Gastrocnemius medialis (tissue), 4 donors: ENCODE measurements at regions not wholly inside any gene's neighbourhood (a gene's known extent, or its start where the extent isn't known, plus 50 kb on each side); places are given as distances from the start of the nearest gene placed in this dataset.

Source experiments
- ATAC-seq, 2 donors: fragments of 150-250 bp; one replicate each; pipeline ENCODE4 v1.9.1; 2016
- DNase-seq, 2 donors: peaks; one replicate each; pipeline ENCODE4 v3.0.0-alpha.2; 2019
- H3K27ac ChIP-seq, 4 donors: fragments of 200-600 bp; sonication (generic); 1 replicate in 1 of 4; 2 replicates in 3 of 4; pipeline ENCODE4 v1.5.1; 2016 to 2018; ENCODE audit warnings: mild to moderate bottlenecking in 2 of 4, moderate library complexity in 1 of 4
- H3K27me3 ChIP-seq, 3 donors: fragments of 200-600 bp; sonication (generic) in 2 of 3; 1 replicate in 1 of 3; 2 replicates in 2 of 3; pipeline versions ENCODE4 v1.5.1 to v1.6.0; 2016 to 2019; ENCODE audit warnings: mild to moderate bottlenecking in 1 of 3, moderate library complexity in 1 of 3
- H3K36me3 ChIP-seq, 2 donors: fragments of 200-600 bp; sonication (generic) in 1 of 2; one replicate each; pipeline ENCODE4 v1.5.1; 2017 to 2018
- H3K4me1 ChIP-seq, 2 donors: fragments of 200-600 bp; sonication (generic) in 1 of 2; one replicate each; pipeline ENCODE4 v1.5.1; 2016 to 2017; ENCODE audit warnings: mild to moderate bottlenecking in 2 of 2
- H3K4me3 ChIP-seq, 4 donors: fragments of 200-600 bp; sonication (generic) in 3 of 4; 1 replicate in 1 of 4; 2 replicates in 3 of 4; pipeline ENCODE4 v1.5.1; 2016 to 2019; ENCODE audit warnings: mild to moderate bottlenecking in 2 of 4
- H3K9me3 ChIP-seq, 3 donors: fragments of 200-600 bp; sonication (generic) in 2 of 3; 1 replicate in 1 of 3; 2 replicates in 2 of 3; pipeline ENCODE4 v1.5.1; 2016 to 2019
- POLR2A ChIP-seq, 2 donors: fragments of 450-650 bp; IDR thresholded peaks; one replicate each; pipeline ENCODE4 v1.6.1; 2017; ENCODE audit warnings: antibody characterized with exemption in 2 of 2, mild to moderate bottlenecking in 2 of 2, moderate library complexity in 2 of 2
- in situ Hi-C, 4 donors: fragments of 200-750 bp; cut with MboI; loops; one replicate each; pipeline versions ENCODE4 v1.15.0 to v1.8.0; 2017; ENCODE audit warnings: low sequenced_read_pairs in 4 of 4
- intact Hi-C: fragments of 100-400 bp; cut with DNase I; formaldehyde crosslinking; loops from one replicate; pipeline ENCODE4 v1.15.1; 2023; ENCODE audit warnings: low total_unique reads
- TF ChIP-seq, protein P1 (sequence below), 5 experiments: fragments of 450-650 bp in 3 of 5; fragments of 200-600 bp in 2 of 5; sonication (generic) in 2 of 5; IDR thresholded peaks in 4 of 5; conservative IDR thresholded peaks in 1 of 5; 1 replicate in 4 of 5; 2 replicates in 1 of 5; pipeline ENCODE4 v1.5.1; 2016 to 2019; ENCODE audit warnings: antibody characterized with exemption in 5 of 5, mild to moderate bottlenecking in 3 of 5, moderate library complexity in 3 of 5

GRCh38 chr3:69562020-69562419, 176.1 kb upstream of the FRMD4B start:
- no peak overlapping the region for H3K27ac ChIP-seq
- DNase-seq: no peak
- ATAC-seq: no peak

GRCh38 chr3:69560818-69561217, 174.9 kb upstream of the FRMD4B start:
- no peak overlapping the region for H3K4me3 ChIP-seq
- H3K36me3 ChIP-seq: no peaks in the 10 kb centered on the region
- H3K27ac ChIP-seq: no peak overlapping the region
- no peak for ATAC-seq
- intact Hi-C loops (no loop called here), in situ Hi-C loops (no loop called here)
- H3K4me1 ChIP-seq: peaks cover 0 to 4% of the 10 kb centered on the region in 2 donors
- no peaks in the 10 kb centered on the region for H3K9me3 ChIP-seq
- no peaks in the 10 kb centered on the region for H3K27me3 ChIP-seq
- no peak for DNase-seq
- TF ChIP-seq POLR2A (IDR thresholded peaks at IDR 0.05): no peak
- TF ChIP-seq, protein P1, sequence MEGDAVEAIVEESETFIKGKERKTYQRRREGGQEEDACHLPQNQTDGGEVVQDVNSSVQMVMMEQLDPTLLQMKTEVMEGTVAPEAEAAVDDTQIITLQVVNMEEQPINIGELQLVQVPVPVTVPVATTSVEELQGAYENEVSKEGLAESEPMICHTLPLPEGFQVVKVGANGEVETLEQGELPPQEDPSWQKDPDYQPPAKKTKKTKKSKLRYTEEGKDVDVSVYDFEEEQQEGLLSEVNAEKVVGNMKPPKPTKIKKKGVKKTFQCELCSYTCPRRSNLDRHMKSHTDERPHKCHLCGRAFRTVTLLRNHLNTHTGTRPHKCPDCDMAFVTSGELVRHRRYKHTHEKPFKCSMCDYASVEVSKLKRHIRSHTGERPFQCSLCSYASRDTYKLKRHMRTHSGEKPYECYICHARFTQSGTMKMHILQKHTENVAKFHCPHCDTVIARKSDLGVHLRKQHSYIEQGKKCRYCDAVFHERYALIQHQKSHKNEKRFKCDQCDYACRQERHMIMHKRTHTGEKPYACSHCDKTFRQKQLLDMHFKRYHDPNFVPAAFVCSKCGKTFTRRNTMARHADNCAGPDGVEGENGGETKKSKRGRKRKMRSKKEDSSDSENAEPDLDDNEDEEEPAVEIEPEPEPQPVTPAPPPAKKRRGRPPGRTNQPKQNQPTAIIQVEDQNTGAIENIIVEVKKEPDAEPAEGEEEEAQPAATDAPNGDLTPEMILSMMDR (IDR thresholded peaks at IDR 0.05 in 4 of 5, conservative IDR thresholded peaks at IDR 0.05 in 1 of 5): no peak

More at GRCh38 chr3:69562020-69562419, 176.1 kb upstream of the FRMD4B start:
- no peak for TF ChIP-seq POLR2A (IDR thresholded peaks at IDR 0.05)
- TF ChIP-seq, protein P1 (IDR thresholded peaks at IDR 0.05 in 4 of 5, conservative IDR thresholded peaks at IDR 0.05 in 1 of 5): no peak
- no peaks in the 10 kb centered on the region for H3K27me3 ChIP-seq
- intact Hi-C loops (no loop called here), in situ Hi-C loops (no loop called here)
- no peak overlapping the region for H3K4me3 ChIP-seq
- H3K36me3 ChIP-seq: no peaks in the 10 kb centered on the region
- no peaks in the 10 kb centered on the region for H3K9me3 ChIP-seq
- peaks cover 0 to 4% of the 10 kb centered on the region in 2 donors for H3K4me1 ChIP-seq

- no peak for ATAC-seq
- Histone ChIP-seq H3K27ac (no peak overlapping the region), H3K9me3 (no peaks in the 10 kb centered on the region), H3K4me1 (peaks cover 0 to 4% of the 10 kb centered on the region in 2 donors), H3K4me3 (no peak overlapping the region), H3K36me3 (no peaks in the 10 kb centered on the region), H3K27me3 (no peaks in the 10 kb centered on the region)
- TF ChIP-seq, protein P1 (IDR thresholded peaks at IDR 0.05 in 4 of 5, conservative IDR thresholded peaks at IDR 0.05 in 1 of 5): no peak
- TF ChIP-seq POLR2A (IDR thresholded peaks at IDR 0.05): no peak
- intact Hi-C loops (no loop called here), in situ Hi-C loops (no loop called here)
- no peak for DNase-seq
These were observed 174.2 kb upstream of the FRMD4B start for GRCh38 chr3:69560116-69560515.

DNA sequence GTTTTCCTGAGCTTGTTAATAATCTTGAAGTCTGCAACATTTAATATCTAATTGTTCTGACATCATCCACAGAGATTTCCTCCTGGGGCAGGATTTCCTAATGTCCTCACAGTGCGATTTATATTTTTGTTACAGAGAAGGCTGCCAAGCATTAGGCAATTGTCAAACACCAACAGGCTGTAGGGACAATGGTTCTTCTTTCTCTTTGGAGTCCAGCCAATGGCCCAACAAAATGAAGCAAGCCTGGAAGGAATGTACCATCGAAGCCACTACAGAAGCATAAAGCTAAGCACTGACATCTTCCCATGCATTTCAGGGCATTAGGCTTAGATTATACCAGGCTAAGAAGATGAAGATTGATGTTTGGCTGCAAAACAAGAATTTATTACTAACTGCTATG, 173.0 kb upstream of the FRMD4B start:
- Histone ChIP-seq H3K4me1 (peaks cover 0 to 4% of the 10 kb centered on the region in 2 donors), H3K36me3 (no peaks in the 10 kb centered on the region), H3K9me3 (no peaks in the 10 kb centered on the region), H3K4me3 (no peak overlapping the region), H3K27ac (no peak overlapping the region), H3K27me3 (no peaks in the 10 kb centered on the region)
- in situ Hi-C loops (no loop called here), intact Hi-C loops (no loop called here)
- TF ChIP-seq POLR2A (IDR thresholded peaks at IDR 0.05): no peak
- TF ChIP-seq, protein P1 (IDR thresholded peaks at IDR 0.05 in 4 of 5, conservative IDR thresholded peaks at IDR 0.05 in 1 of 5): no peak
- ATAC-seq (peak; percentile 99), DNase-seq (peak; percentile 71 to 73)

- H3K4me1 ChIP-seq: peaks cover 0 to 8% of the 10 kb centered on the region in 2 donors
- intact Hi-C loops (no loop called here), in situ Hi-C loops (no loop called here)
- no peak overlapping the region for H3K27ac ChIP-seq
- ATAC-seq: no peak
- H3K9me3 ChIP-seq: no peaks in the 10 kb centered on the region
- TF ChIP-seq POLR2A (IDR thresholded peaks at IDR 0.05): no peak
- TF ChIP-seq, protein P1 (IDR thresholded peaks at IDR 0.05 in 4 of 5, conservative IDR thresholded peaks at IDR 0.05 in 1 of 5): no peak
- no peaks in the 10 kb centered on the region for H3K27me3 ChIP-seq
- DNase-seq: no peak
- H3K36me3 ChIP-seq: no peaks in the 10 kb centered on the region
- no peak overlapping the region for H3K4me3 ChIP-seq
These were observed 168.7 kb upstream of the FRMD4B start for GRCh38 chr3:69554576-69554975.
